SK-N-SH (cell line): ENCODE measurements at regions not wholly inside any gene's neighbourhood (a gene's known extent, or its start where the extent isn't known, plus 50 kb on each side); places are given as distances from the start of the nearest gene placed in this dataset.

ENCODE experiments used
- CTCF ChIA-PET: fragments of 300-600, 350-600 bp; formaldehyde crosslinking; extraction: SDS; loops from one replicate; lab custom pipeline; 2021; lab: Yijun Ruan, JAX
- POLR2A ChIA-PET: fragments of 350-600 bp; sonication (Branson Sonifier 250); formaldehyde crosslinking; extraction: SDS; loops from one replicate; lab custom pipeline; 2020; ENCODE audit warnings: antibody characterized with exemption, inconsistent platforms; lab: Yijun Ruan, JAX
- DNase-seq: peaks from one replicate; pipeline ENCODE4 v3.0.0; 2012
- H2AFZ ChIP-seq: fragments of 200-600 bp; sonication (generic); 2 replicates; pipeline ENCODE4 v1.8.1; 2016; ENCODE audit warnings: antibody characterized with exemption, mild to moderate bottlenecking, low read depth
- H3F3A ChIP-seq: fragments of 200-600 bp; sonication (generic); replicated peaks from 2 replicates; pipeline ENCODE3; 2016; ENCODE audit warnings: antibody characterized with exemption, mild to moderate bottlenecking; ENCODE audit not compliant: insufficient read depth
- H3K27ac ChIP-seq, 2 experiments: fragments of 200-500 bp in 1 of 2; fragments of 200-600 bp in 1 of 2; sonication (Bioruptor generic) in 1 of 2; sonication (generic), shearing (Covaris generic) in 1 of 2; 2 replicates each; pipeline versions ENCODE4 v1.5.1 to v1.6.1; 2014 to 2016; ENCODE audit warnings: low read depth in 2 of 2, inconsistent platforms in 1 of 2, low read length in 1 of 2, mild to moderate bottlenecking in 1 of 2, mixed read lengths in 1 of 2
- H3K27me3 ChIP-seq: fragments of 200-600 bp; sonication (generic), shearing (Covaris generic); 2 replicates; pipeline ENCODE4 v1.6.1; 2016; ENCODE audit warnings: mixed run types; ENCODE audit not compliant: insufficient read depth
- H3K36me3 ChIP-seq, 2 experiments: fragments of 200-500 bp in 1 of 2; fragments of 200-600 bp in 1 of 2; sonication (Bioruptor generic) in 1 of 2; sonication (generic) in 1 of 2; replicated peaks in 1 of 2; 2 replicates each; pipeline versions ENCODE3 to v1.5.1; 2014 to 2016; ENCODE audit warnings: low read length in 1 of 2, mild to moderate bottlenecking in 1 of 2; ENCODE audit not compliant: insufficient read depth in 2 of 2, control insufficient read depth in 1 of 2
- H3K4me1 ChIP-seq, 2 experiments: fragments of 200-500 bp in 1 of 2; fragments of 200-600 bp in 1 of 2; sonication (Bioruptor generic) in 1 of 2; sonication (generic), shearing (Covaris generic) in 1 of 2; 2 replicates each; pipeline versions ENCODE4 v1.5.1 to v1.6.1; 2014 to 2016; ENCODE audit warnings: low read depth in 1 of 2, low read length in 1 of 2, mixed run types in 1 of 2; ENCODE audit not compliant: insufficient read depth in 2 of 2, control insufficient read depth in 1 of 2
- H3K4me2 ChIP-seq: fragments of 200-600 bp; sonication (generic), shearing (Covaris generic); 2 replicates; pipeline ENCODE4 v1.6.1; 2017; ENCODE audit warnings: mixed run types
- H3K4me3 ChIP-seq, 2 experiments: fragments of 200-500 bp in 1 of 2; fragments of 200-600 bp in 1 of 2; sonication (Bioruptor generic) in 1 of 2; sonication (generic), shearing (Covaris generic) in 1 of 2; 2 replicates each; pipeline versions ENCODE4 v1.5.1 to v1.8.1; 2014 to 2016; ENCODE audit warnings: low read depth in 2 of 2, inconsistent platforms in 1 of 2, low read length in 1 of 2, mild to moderate bottlenecking in 1 of 2, mixed read lengths in 1 of 2, moderate library complexity in 1 of 2
- H3K79me2 ChIP-seq: fragments of 200-600 bp; sonication (generic); 2 replicates; pipeline ENCODE4 v1.8.1; 2017; ENCODE audit warnings: mild to moderate bottlenecking; ENCODE audit not compliant: insufficient read depth
- H3K9ac ChIP-seq: fragments of 200-600 bp; sonication (generic); 2 replicates; pipeline ENCODE4 v1.6.1; 2017; ENCODE audit warnings: mixed run types
- H3K9me2 ChIP-seq: fragments of 200-600 bp; sonication (generic); 2 replicates; pipeline ENCODE4 v1.6.1; 2017; ENCODE audit warnings: mixed run types
- H3K9me3 ChIP-seq: fragments of 200-600 bp; sonication (generic); 2 replicates; pipeline ENCODE4 v1.6.1; 2017; ENCODE audit warnings: mixed run types, mild to moderate bottlenecking, moderate library complexity
- H4K20me1 ChIP-seq: fragments of 200-600 bp; sonication (generic); 2 replicates; pipeline ENCODE4 v1.6.1; 2017; ENCODE audit warnings: mild to moderate bottlenecking, mixed run types; ENCODE audit not compliant: insufficient read depth
- EP300 ChIP-seq, 2 experiments: IDR thresholded peaks; 2 replicates each; pipeline versions ENCODE4 v1.4.0 to v1.6.1; 2012; ENCODE audit warnings: borderline replicate concordance in 1 of 2, low read depth in 1 of 2, low read length in 1 of 2
- GATA2 ChIP-seq: sonication (generic); formaldehyde crosslinking; IDR thresholded peaks from 2 replicates; pipeline ENCODE4 v1.5.0; 2020; ENCODE audit warnings: mild to moderate bottlenecking, missing genetic modification reagents
- MEF2A ChIP-seq: IDR thresholded peaks from 2 replicates; pipeline ENCODE4 v1.4.0; 2012; ENCODE audit warnings: low read depth, borderline replicate concordance
- MXI1 ChIP-seq: IDR thresholded peaks from 2 replicates; pipeline ENCODE4 v1.6.1; 2012; ENCODE audit warnings: mild to moderate bottlenecking, low read depth, low read length, improper control_type of control experiment
- whole genome bisulfite sequencing: methylation state at CpG from one replicate; pipeline ENCODE4 v1.1.6; 2017; ENCODE audit warnings: low lambda C conversion rate; 5-methylcytosine and 5-hydroxymethylcytosine counted together
- TF ChIP-seq, protein P1 (sequence below): IDR thresholded peaks from 2 replicates; pipeline ENCODE4 v1.4.0; 2012; ENCODE audit warnings: low read depth, borderline replicate concordance
- TF ChIP-seq, protein P2 (sequence below): fragments of 200-600 bp; sonication (generic); IDR thresholded peaks from 2 replicates; pipeline ENCODE4 v1.6.1; 2017; ENCODE audit warnings: antibody characterized with exemption, mild to moderate bottlenecking, moderate library complexity
- TF ChIP-seq, protein P3 (sequence below): IDR thresholded peaks from 2 replicates; pipeline ENCODE4 v1.4.0; 2012; ENCODE audit warnings: low read depth, borderline replicate concordance

DNA sequence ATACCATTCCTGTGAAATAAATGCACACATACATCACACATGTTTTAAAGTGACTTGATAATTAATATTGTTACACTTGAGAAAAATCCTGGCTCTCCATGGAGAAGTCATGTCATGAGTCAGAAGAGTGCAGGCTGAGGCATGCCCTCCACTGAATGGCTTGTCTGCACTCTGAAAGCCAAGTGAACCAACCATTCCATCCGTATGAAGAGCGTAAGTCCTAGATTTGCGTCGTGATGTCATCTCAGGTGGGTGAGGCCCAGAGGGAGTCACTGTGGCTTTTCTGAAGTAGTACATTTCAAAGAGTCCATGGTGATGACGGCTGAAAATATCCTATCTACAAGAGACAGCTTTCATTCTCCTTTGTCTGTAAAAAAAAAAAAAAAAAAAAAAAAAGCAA, 83.5 kb upstream of the IRX5 start:
- Histone ChIP-seq H3K9me3 (peaks cover 9% of the 10 kb centered on the region; the same call in 1 of the 2 replicates), H4K20me1 (no peaks in the 10 kb centered on the region), H3K27me3 (no peaks in the 10 kb centered on the region), H3K27ac (no peak overlapping the region), H3K9ac (no peak overlapping the region), H3K9me2 (no peaks in the 10 kb centered on the region), H3K79me2 (no peaks in the 10 kb centered on the region), H3K36me3 (no peaks in the 10 kb centered on the region), H3F3A (no peaks in the 10 kb centered on the region), H3K4me1 (no peaks in the 10 kb centered on the region), H2AFZ (no peak overlapping the region), H3K4me3 (no peak overlapping the region), H3K4me2 (no peak overlapping the region)
- POLR2A ChIA-PET, result no interaction called here
- 53% methylated on average over 5 of the region's 5 CpGs for WGBS
- DNase-seq, result no peak
- CTCF ChIA-PET, result interaction anchor here (0.9 kb wide), 1 partner anchor 13 kb away, joined by 3 read pairs; no protein-coding TSS in a partner anchor
- TF ChIP-seq MEF2A (no peak), EP300 (IDR thresholded peaks at IDR 0.05; ENCODE audit: borderline replicate concordance in 1 of 2, low read depth in 1 of 2, low read length in 1 of 2) (no peak), MXI1 (no peak)
- TF ChIP-seq, protein P1, sequence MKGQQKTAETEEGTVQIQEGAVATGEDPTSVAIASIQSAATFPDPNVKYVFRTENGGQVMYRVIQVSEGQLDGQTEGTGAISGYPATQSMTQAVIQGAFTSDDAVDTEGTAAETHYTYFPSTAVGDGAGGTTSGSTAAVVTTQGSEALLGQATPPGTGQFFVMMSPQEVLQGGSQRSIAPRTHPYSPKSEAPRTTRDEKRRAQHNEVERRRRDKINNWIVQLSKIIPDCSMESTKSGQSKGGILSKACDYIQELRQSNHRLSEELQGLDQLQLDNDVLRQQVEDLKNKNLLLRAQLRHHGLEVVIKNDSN, result no peak
- TF ChIP-seq, protein P2, sequence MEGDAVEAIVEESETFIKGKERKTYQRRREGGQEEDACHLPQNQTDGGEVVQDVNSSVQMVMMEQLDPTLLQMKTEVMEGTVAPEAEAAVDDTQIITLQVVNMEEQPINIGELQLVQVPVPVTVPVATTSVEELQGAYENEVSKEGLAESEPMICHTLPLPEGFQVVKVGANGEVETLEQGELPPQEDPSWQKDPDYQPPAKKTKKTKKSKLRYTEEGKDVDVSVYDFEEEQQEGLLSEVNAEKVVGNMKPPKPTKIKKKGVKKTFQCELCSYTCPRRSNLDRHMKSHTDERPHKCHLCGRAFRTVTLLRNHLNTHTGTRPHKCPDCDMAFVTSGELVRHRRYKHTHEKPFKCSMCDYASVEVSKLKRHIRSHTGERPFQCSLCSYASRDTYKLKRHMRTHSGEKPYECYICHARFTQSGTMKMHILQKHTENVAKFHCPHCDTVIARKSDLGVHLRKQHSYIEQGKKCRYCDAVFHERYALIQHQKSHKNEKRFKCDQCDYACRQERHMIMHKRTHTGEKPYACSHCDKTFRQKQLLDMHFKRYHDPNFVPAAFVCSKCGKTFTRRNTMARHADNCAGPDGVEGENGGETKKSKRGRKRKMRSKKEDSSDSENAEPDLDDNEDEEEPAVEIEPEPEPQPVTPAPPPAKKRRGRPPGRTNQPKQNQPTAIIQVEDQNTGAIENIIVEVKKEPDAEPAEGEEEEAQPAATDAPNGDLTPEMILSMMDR, result no peak
- TF ChIP-seq, all 33 proteins: peak for 0

DNA sequence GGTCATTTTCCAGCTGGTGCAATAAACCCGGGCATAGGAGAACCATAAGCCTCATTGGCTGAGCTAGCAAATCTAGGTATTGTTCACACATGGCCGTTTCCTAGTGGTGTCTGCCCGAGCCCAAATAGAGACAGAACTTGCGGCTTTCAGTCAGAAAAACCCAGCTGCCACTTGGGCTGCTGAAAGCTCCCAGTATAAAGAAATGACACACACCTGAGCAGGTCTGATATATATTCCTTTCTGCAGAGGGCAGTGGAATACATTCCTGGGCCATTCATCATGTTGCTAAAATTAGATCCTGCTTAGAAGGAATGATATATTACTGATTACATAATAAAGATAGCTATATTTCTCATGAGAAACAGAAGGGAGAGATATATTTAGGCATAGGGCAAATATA, 83.9 kb upstream of the IRX5 start:
- Histone ChIP-seq H3K27ac (no peak overlapping the region), H3F3A (no peaks in the 10 kb centered on the region), H3K27me3 (no peaks in the 10 kb centered on the region), H3K36me3 (no peaks in the 10 kb centered on the region), H3K4me3 (no peak overlapping the region), H3K79me2 (no peaks in the 10 kb centered on the region), H3K4me1 (no peaks in the 10 kb centered on the region), H4K20me1 (no peaks in the 10 kb centered on the region), H2AFZ (no peak overlapping the region), H3K9me2 (no peaks in the 10 kb centered on the region), H3K9ac (no peak overlapping the region), H3K4me2 (no peak overlapping the region), H3K9me3 (peaks cover 9% of the 10 kb centered on the region; the same call in 1 of the 2 replicates)
- WGBS, result 45% methylated on average over 4 of the region's 4 CpGs
- POLR2A ChIA-PET, result no interaction called here
- no peak for TF ChIP-seq GATA2 (CRISPR knock-in tag)
- CTCF ChIA-PET, result no interaction called here
- DNase-seq, result no peak

DNA sequence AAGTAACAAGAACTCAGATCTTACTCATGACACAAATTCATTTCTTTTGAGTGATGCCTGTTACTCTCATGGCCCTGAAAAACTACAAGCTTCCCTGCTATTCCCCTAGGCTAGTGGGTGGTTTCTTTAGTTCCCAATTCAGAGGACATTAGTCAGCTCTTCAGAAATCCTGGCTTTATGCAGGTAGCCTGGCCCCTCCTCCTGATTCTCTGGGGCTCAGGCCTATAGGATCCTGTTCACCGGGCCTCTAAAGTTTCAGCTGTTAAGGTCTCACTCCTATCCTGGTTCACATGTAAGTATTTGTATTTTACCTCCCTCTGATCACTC, 87.3 kb upstream of the IRX5 start:
- DNase-seq, result no peak
- Histone ChIP-seq H3K9ac (no peak overlapping the region), H3K79me2 (no peaks in the 10 kb centered on the region), H3K4me1 (no peaks in the 10 kb centered on the region), H2AFZ (no peak overlapping the region), H3K9me3 (peaks cover 9% of the 10 kb centered on the region; the same call in 1 of the 2 replicates), H3K27me3 (no peaks in the 10 kb centered on the region), H3K9me2 (no peaks in the 10 kb centered on the region), H4K20me1 (no peaks in the 10 kb centered on the region), H3K27ac (no peak overlapping the region), H3K4me3 (no peak overlapping the region), H3K4me2 (no peak overlapping the region), H3K36me3 (no peaks in the 10 kb centered on the region), H3F3A (no peaks in the 10 kb centered on the region)
- ChIA-PET CTCF (interaction anchor here (0.7 to 0.9 kb wide), 2 partner anchors 14 to 675 kb away, joined by 3 read pairs; no protein-coding TSS in a partner anchor), POLR2A (no interaction called here)
- 38% methylated on average over 1 of the region's 1 CpG for WGBS
- TF ChIP-seq, protein P3, sequence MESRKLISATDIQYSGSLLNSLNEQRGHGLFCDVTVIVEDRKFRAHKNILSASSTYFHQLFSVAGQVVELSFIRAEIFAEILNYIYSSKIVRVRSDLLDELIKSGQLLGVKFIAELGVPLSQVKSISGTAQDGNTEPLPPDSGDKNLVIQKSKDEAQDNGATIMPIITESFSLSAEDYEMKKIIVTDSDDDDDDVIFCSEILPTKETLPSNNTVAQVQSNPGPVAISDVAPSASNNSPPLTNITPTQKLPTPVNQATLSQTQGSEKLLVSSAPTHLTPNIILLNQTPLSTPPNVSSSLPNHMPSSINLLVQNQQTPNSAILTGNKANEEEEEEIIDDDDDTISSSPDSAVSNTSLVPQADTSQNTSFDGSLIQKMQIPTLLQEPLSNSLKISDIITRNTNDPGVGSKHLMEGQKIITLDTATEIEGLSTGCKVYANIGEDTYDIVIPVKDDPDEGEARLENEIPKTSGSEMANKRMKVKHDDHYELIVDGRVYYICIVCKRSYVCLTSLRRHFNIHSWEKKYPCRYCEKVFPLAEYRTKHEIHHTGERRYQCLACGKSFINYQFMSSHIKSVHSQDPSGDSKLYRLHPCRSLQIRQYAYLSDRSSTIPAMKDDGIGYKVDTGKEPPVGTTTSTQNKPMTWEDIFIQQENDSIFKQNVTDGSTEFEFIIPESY, result no peak
